GM19395 (cell line): ENCODE measurements at regions not wholly inside any gene's neighbourhood (a gene's known extent, or its start where the extent isn't known, plus 50 kb on each side); places are given as distances from the start of the nearest gene placed in this dataset.

Experiments used
- ATAC-seq: cut with Tn5 transposase; IDR thresholded peaks from one replicate; pipeline ENCODE4 v1.9.1; 2021; ENCODE audit warnings: mild to moderate bottlenecking, moderate library complexity; ENCODE audit not compliant: unreplicated experiment

DNA sequence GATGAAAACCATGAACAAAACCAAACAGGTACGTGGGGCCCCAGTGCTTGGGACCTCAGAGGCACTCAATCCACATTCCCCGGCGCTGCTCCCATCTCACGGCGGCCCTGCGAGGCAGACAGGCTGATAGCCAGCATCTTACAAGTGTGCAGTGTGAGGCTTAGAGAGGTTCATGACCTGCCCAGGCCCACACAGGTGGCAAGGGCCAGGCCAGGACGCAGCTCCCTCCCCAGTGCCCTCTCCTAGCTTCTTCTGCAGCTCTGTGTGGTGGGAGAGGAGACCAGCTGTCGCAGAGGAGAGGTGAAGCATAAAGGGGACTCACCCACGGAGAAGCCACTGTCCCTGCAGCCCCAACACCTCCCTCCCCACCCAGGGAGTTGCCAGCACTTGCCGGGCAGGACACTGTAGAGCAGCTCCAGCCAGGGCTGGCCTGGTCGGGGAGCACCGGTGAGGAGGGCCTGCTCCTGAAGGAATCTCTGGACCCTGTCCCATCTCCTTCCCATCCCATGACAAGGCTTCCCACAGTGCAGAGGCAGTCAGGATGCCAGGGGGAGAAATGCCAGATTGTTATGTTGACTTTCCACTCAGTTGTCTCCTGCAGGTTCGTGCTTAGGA lies 92.4 kb upstream of the TMEM45B start:
- ATAC-seq = no peak

DNA sequence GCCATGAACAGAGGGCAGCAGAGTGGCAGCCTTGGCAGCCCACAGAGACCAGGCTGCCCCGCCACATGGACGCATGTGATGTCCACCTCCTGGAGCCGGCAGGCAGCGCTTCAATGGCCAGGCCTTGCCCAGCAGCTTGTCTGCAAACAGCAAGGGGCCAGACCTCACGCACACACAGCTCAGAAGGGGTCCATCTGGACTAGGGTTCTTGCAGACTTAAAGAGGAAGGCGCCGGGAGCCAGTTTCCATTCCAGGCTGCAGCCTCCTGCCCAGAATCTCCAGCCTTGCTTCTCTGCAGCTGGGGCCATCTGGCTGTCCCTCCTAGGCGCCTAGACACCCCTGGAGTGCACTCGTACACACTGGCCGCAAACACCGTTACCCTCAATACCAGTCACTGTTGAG lies 91.9 kb upstream of the TMEM45B start:
- ATAC-seq = no peak

DNA sequence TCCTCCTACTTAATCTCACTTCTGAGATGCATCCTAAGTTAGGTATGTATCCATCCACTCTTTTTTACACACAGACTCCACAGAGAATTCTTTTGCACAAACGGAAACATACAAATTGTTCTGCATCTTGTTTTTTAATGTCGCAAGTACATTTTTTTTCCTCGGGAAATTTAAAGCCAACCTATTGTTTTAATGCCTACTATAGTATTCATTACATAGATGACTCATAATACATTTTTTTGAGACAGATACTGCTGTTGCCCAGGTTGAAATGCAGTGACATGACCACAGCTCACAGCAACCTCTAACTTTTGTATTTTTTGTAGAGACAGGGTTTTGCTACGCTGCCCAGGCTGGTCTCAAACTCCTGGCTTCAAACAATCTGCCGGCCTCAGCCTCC lies 90.8 kb upstream of the TMEM45B start:
- ATAC-seq = no peak

DNA sequence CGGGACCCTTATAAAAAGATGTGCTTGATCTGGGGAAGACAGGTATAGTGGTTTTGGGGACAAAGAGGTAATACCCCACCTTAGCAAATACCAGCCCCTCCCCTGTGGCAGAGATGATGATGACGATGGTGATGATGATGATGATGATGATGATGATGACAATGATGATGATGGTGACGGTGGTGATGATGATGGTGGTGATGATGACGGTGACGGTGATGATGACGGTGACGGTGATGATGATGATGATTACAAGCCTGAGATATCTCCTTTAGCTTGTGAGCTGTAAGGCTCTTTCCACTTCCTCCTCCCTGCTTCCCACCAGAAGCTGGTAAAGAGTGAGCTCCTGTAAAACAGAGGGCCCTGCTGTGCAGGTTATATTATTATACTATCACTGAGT lies 89.5 kb upstream of the TMEM45B start:
- ATAC-seq = no peak

- no peak for ATAC-seq
These were observed 87.1 kb upstream of the TMEM45B start for GRCh38 chr11:129728581-129728980.

DNA sequence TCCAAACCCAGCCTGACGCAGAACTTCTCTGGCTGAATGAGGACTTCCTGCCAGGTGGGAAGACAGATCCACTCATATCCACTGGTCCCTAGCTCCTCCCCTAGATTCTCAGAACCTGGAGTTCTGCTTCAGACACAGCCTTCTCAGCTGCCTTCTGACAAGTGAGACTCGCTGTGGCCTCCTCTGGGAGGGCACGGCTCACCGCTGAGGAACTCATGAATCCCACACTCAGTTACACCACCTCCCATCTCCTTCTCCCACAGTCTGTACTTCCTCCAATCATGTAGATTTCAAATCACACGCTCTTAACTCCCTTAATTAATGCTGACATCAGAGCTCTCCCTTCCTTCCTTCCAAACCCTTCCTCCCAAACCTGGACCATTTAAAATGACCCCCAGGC lies 86.4 kb upstream of the TMEM45B start:
- no peak for ATAC-seq

GRCh38 chr11:129729823-129730222 lies 85.8 kb upstream of the TMEM45B start:
- no peak for ATAC-seq

- no peak for ATAC-seq
These were observed 84.3 kb upstream of the TMEM45B start for GRCh38 chr11:129731316-129731715.

DNA sequence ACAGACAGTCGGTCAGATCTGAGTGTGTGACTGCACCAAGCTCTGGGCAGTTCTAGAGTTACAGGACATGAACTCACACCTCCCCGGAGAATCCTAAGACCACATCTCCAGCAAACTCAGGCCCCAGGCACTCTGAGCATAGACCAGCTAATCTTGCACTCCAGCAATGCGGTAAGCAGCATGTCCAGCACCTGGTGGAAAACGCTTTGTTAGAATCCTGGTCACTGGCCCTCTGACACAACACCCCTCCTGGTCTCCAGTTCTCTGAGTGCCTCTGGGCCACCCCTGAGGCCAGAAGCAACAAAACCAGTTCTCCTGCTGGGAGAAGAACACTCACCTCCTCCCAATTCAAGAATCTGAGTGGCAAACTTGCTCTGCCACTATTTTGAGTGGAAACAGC lies 82.7 kb upstream of the TMEM45B start:
- ATAC-seq = no peak

DNA sequence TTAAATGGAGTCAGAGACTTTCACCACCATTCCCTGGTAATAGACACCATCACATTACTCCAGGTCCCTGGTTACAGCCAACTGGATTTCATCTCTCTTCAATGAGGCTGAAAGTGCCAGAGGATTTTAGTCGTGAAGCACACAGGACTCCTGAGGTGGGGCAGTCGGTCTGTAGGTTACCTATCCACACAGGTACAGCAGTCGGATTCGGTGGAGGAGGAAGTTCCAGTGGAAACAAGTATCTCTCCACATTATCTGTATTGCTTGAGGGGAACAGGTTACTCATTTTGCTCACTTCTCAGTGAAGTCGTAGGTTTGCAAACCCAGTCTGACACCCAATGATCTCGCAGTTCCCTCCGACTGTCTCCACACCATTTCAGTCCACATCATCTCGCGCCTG lies 82.3 kb upstream of the TMEM45B start:
- ATAC-seq = no peak

- no peak for ATAC-seq
These were observed 81.7 kb upstream of the TMEM45B start for GRCh38 chr11:129733981-129734380.

- no peak for ATAC-seq
These were observed 81.0 kb upstream of the TMEM45B start for GRCh38 chr11:129734654-129735053.

DNA sequence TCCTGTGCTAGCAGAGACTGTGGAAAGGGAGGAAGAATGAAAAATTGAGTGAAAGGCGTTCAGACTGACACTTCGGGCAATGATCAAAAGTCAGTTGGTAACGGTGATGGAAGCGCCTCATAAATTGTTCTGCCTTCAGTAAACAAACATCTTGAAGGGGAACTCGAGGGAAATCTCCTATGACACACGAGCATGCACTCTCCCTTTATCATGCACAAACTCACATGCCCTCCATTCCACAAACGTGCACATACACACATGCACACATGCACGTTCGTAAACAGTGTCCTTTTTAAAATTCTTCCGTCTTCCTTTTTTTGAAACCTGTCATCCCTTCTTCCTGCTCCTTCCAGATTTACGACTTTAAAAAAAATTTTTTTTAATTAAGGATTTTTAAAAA lies 77.8 kb upstream of the TMEM45B start:
- ATAC-seq = no peak

DNA sequence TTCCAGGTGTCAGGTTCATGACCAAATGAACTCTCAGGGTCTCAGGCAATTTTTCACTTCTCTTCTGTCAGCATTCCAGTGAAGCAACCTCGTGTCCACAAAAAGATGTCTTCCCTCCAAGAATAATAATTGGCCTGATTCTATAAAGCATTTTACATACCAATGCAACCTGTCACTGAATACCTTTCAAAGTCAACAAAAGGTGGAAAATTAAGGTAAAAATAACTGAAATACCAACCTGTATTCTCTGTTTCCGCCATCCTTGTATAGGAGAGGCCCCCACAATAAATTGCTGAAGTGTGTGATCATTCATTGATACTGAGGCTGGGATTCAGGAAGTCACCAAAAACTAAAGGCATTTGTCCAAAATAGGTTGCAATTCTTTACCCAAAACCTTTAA lies 77.4 kb upstream of the TMEM45B start:
- no peak for ATAC-seq

GRCh38 chr11:129739339-129739738 lies 76.3 kb upstream of the TMEM45B start:
- no peak for ATAC-seq

DNA sequence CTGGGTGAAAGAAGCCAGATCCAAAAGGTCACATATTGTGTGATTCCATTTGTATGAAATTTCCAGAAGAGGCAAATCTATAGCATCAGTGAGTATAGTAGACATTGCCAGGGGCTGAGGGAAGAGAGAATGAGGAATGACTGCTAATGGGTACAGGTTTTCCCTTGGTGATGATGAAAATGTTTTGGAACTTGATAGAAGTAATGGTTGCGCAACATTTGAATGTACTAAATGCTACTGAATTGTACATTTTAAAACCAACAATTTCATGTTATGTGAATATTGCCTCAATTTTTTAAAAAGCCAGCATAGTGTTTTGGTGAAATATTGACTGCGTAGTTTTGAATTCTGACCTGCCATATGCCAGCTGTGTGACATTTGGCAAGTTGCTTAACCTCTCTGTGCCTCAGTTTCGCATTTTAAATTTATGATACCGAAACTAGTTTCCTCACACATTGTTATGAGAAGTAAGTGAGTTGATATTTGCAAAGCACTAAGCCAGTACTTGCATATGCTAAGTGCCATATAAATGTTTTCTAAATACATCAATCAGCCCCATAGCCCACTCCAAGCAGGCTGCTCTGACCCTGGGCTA lies 75.4 kb upstream of the TMEM45B start:
- no peak for ATAC-seq

- no peak for ATAC-seq
These were observed 72.4 kb upstream of the TMEM45B start for GRCh38 chr11:129743112-129743815.

GRCh38 chr11:129747071-129747470 lies 68.6 kb upstream of the TMEM45B start:
- ATAC-seq = no peak

- no peak for ATAC-seq
These were observed 66.5 kb upstream of the TMEM45B start for GRCh38 chr11:129749141-129749540.

- ATAC-seq = peak; percentile 95
These were observed 65.0 kb upstream of the TMEM45B start for GRCh38 chr11:129750343-129751292.

- no peak for ATAC-seq
These were observed 64.1 kb upstream of the TMEM45B start for GRCh38 chr11:129751511-129751910.
